GM10266 (cell line): ENCODE measurements at regions not wholly inside any gene's neighbourhood (a gene's known extent, or its start where the extent isn't known, plus 50 kb on each side); places are given as distances from the start of the nearest gene placed in this dataset.

ENCODE experiments used
- DNase-seq: peaks from one replicate; pipeline ENCODE4 v3.0.0; 2012; ENCODE audit errors: extremely low spot score
- TF ChIP-seq, protein P1 (sequence below): IDR thresholded peaks from 2 replicates; pipeline ENCODE4 v1.5.1; 2012; ENCODE audit warnings: mild to moderate bottlenecking, low read depth; ENCODE audit not compliant: control insufficient read depth, insufficient read depth; ENCODE audit errors: missing control alignments

DNA sequence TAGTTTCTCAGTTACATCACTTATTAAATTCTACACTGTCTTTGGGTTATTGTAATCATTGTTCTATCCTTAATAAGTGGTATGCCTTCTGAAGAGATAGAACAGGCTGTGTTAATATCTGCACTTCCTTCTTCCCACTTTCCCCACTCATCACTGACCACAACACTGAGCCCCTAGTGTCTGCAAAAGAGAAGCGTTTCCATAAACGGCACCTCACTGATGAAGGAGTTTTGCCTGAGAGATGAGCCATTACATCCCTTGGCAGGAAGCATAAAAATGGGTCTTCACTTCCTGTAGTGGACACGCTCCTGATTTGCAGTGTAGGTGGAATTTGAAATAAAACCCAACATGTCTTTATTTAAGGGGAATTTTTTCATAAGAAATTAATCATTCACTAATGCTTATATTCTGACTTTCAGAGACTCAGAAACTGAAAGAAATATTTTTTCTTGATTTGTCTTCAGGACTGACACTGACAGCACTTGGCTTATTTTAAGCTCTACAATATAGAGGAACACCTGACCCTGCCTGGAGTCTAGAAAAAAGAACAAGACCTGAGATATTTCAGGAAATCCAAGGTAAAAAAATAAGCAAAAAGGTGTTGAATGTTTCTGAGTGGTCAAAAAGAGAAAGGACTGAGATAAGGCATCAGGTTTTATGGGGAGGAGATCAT is 275.3 kb downstream of the RAD51AP2 start:
- DNase-seq = no peak
- TF ChIP-seq, protein P1, sequence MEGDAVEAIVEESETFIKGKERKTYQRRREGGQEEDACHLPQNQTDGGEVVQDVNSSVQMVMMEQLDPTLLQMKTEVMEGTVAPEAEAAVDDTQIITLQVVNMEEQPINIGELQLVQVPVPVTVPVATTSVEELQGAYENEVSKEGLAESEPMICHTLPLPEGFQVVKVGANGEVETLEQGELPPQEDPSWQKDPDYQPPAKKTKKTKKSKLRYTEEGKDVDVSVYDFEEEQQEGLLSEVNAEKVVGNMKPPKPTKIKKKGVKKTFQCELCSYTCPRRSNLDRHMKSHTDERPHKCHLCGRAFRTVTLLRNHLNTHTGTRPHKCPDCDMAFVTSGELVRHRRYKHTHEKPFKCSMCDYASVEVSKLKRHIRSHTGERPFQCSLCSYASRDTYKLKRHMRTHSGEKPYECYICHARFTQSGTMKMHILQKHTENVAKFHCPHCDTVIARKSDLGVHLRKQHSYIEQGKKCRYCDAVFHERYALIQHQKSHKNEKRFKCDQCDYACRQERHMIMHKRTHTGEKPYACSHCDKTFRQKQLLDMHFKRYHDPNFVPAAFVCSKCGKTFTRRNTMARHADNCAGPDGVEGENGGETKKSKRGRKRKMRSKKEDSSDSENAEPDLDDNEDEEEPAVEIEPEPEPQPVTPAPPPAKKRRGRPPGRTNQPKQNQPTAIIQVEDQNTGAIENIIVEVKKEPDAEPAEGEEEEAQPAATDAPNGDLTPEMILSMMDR = no peak

DNA sequence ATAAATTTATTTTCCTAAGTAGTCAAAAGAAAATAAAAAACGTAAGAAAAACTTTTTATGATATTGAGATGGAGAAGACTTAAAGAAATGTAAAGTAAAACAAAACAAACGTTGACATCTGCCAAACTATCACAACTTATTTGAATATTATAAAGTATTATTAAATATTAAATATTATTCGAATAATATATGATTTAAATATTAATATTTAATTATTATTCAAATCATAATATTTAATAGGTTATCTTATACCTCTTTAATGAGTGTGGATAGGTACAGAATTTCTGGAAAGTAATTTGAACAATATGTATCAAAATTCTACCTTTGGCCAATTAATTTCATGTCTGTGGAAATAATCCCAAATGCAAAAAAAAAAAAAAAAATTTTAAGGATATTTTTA is 278.7 kb downstream of the RAD51AP2 start:
- TF ChIP-seq, protein P1 = no peak
- no peak for DNase-seq

DNA sequence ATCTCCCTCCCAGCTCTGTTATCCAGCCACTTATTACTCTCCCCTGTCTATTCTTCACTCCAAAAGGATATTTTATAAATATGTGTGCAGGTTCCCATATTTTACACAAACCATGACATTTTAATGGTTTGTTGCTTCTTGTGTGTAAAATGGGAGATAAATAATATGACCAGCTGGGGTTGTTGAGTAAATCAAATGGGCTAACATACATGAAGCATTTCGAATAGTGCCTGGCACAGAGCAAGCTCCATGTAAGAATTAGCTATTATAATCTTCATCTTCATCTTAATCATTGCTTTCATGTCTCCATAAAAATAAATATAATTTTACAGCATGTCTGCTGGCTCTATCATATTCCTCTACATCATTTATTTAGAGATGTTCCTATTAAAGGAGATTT is 283.1 kb downstream of the RAD51AP2 start:
- TF ChIP-seq, protein P1 = no peak
- no peak for DNase-seq

DNA sequence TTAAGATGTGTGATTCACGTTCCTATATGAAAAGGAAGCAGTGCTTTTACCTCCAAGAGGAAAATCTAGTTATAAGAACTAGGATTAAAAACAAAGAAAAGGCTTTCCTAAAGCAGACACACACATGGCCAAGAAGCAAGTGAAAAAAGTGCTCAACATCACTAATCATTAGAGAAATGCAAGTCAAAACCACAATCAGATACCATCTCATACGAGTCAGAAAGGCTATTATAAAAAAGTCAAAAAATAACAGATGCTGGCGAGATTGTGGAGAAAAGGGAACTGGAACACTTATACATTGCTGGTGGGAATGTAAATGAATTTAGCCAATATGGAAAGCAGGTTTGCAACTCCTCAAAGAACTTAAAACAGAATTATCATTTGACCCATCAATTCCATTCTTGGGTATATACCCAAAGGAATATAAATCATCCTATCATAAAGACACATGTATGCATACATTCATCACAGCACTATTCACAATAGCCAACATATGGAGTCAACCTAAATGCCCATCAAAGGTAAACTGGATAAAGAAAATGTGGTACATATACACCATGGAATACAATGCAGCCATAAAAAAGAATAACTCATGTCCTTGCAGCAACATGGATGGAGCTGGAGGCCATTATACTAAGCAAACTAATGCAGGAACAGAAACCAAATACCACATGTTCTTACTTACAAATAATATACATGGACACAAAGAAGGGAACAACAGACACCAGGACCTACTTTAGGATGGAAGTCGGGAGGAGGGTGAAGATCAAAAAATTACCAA is 285.3 kb downstream of the RAD51AP2 start:
- TF ChIP-seq, protein P1 = no peak
- no peak for DNase-seq

DNA sequence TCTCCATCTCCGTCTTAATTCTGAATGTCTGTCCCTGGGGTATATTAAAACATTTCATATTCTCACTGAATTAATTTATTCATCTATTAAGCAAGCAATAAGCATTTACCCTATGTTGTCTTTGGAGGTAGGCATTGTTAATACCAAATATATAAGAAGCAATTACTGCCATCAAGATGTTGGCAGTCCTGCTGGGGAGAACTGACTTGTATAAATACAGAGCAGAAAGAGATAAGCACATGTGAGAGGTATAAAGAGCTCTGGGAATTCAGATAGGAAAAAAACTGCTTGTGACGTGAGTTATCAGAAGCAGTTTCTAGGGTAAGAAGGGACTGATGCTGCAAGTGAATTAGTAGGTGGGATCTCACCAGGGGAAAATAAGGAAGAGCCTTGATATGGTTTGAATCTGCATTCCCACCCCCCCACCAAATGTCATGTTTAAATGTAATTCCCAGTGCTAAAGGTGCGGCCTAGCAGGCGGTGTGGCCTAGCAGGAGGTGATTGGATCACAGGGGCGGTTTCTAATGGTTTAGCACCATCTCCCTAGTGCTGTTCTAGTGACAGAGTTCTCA is 286.8 kb downstream of the RAD51AP2 start:
- TF ChIP-seq, protein P1 = no peak
- no peak for DNase-seq

DNA sequence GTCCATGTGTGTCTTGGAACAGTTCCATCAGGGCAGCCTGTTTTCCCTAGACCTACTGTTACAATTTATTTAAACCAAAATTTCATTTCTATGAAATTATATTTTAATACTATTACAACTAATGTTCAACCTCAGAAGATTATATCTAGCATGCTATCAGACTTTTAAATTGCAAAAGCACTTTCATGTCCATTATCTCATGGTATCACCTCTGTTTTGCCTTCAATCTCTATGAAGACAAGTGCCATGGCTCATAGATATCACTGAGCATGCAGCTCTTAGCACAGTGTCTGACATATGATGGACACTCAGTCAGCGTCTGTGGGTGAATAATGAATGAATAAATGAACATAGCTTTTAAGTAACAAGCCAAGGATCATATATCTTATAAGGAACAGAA is 288.8 kb downstream of the RAD51AP2 start:
- TF ChIP-seq, protein P1 = no peak

DNA sequence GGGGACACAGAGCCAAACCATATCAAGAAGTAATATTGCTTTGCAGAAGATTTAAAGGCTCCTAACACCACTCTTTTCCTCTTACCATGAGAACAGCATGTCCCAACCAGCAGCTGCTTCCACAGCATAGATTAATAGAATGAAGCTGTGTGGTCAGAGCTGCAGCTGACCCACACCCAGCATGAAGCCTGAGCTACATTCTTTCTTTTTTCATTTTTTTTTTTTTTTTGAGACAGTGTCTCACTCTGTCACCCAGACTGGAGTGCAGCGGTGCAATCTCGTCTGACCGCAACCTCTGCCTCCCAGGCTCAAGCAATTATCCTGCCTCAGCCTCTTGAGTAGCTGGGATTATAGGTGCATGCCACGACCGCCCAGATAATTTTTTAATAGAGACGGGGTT is 289.8 kb downstream of the RAD51AP2 start:
- TF ChIP-seq, protein P1 = no peak
- no peak for DNase-seq

More for the DNA sequence above, 288.8 kb downstream of the RAD51AP2 start:
- DNase-seq = no peak
